H1 (cell line): ENCODE measurements at regions not wholly inside any gene's neighbourhood (a gene's known extent, or its start where the extent isn't known, plus 50 kb on each side); places are given as distances from the start of the nearest gene placed in this dataset.
A peak's percentile ranks its signal among the peaks of the same experiment; 100 is the strongest.

Experiments used
- CTCF ChIA-PET: fragments of 300-600 bp; sonication (Branson Sonifier 250); formaldehyde crosslinking; loops from one replicate; lab custom pipeline; 2021; ENCODE audit not compliant: partially characterized antibody; lab: Charles Lee
- POLR2A ChIA-PET: fragments of 300-600 bp; sonication (Branson Sonifier 250); formaldehyde crosslinking; loops from one replicate; lab custom pipeline; 2021; ENCODE audit warnings: inconsistent platforms; ENCODE audit not compliant: partially characterized antibody; lab: Charles Lee
- DNase-seq, 2 experiments: peaks; one replicate each; pipeline versions ENCODE4 v3.0.0 to v3.0.0-alpha.2; 2010 to 2022; ENCODE audit warnings: low spot score in 2 of 2, low read depth in 1 of 2, mixed read lengths in 1 of 2
- FAIRE-seq: peaks from 2 replicates; lab custom pipeline; 2011; peaks lifted over from hg19 to GRCh38; lab: Jason Lieb, UNC
- H2AFZ ChIP-seq: 2 replicates; pipeline ENCODE4 v1.8.1; 2012; ENCODE audit warnings: low read length, inconsistent platforms
- H2AK5ac ChIP-seq: 2 replicates; pipeline ENCODE4 v1.6.1; 2013; ENCODE audit warnings: low read depth, low read length
- H2BK120ac ChIP-seq: replicated peaks from 2 replicates; pipeline ENCODE3; 2013; ENCODE audit warnings: low read depth, low read length, inconsistent platforms
- H2BK12ac ChIP-seq: 2 replicates; pipeline ENCODE4 v1.6.1; 2013; ENCODE audit warnings: low read depth, low read length
- H2BK15ac ChIP-seq: 2 replicates; pipeline ENCODE4 v1.6.1; 2013; ENCODE audit warnings: low read length
- H2BK20ac ChIP-seq: 2 replicates; pipeline ENCODE4 v1.6.1; 2013; ENCODE audit warnings: low read length
- H2BK5ac ChIP-seq: 2 replicates; pipeline ENCODE4 v1.6.1; 2013; ENCODE audit warnings: low read depth, low read length
- H3K14ac ChIP-seq: 2 replicates; pipeline ENCODE4 v1.6.1; 2013; ENCODE audit warnings: inconsistent platforms; ENCODE audit not compliant: insufficient read length
- H3K18ac ChIP-seq: 2 replicates; pipeline ENCODE4 v1.6.1; 2013; ENCODE audit warnings: low read length; ENCODE audit errors: extremely low read depth
- H3K23ac ChIP-seq: 2 replicates; pipeline ENCODE4 v1.6.1; 2013; ENCODE audit warnings: inconsistent platforms; ENCODE audit not compliant: insufficient read length
- H3K23me2 ChIP-seq: 2 replicates; pipeline ENCODE4 v1.6.1; 2013; ENCODE audit warnings: low read depth, low read length
- H3K27ac ChIP-seq: 2 replicates; pipeline ENCODE4 v1.6.1; 2011; ENCODE audit warnings: low read depth, low read length, inconsistent platforms
- H3K27me3 ChIP-seq, 4 experiments: replicated peaks in 1 of 4; 1 replicate in 1 of 4; 2 replicates in 3 of 4; pipeline versions ENCODE4 v1.6.1 to v1.8.1; 2011 to 2013; ENCODE audit warnings: low read length in 3 of 4, mild to moderate bottlenecking in 3 of 4, inconsistent platforms in 2 of 4, mixed read lengths in 2 of 4, moderate library complexity in 1 of 4; ENCODE audit not compliant: control insufficient read depth in 3 of 4, insufficient read depth in 3 of 4; ENCODE audit errors: extremely low read depth in 1 of 4
- H3K36me3 ChIP-seq, 4 experiments: 2 replicates each; pipeline versions ENCODE4 v1.6.1 to v1.8.1; 2011 to 2013; ENCODE audit warnings: mild to moderate bottlenecking in 4 of 4, low read length in 3 of 4, moderate library complexity in 2 of 4, control low read depth in 1 of 4, inconsistent platforms in 1 of 4; ENCODE audit not compliant: insufficient read depth in 4 of 4, control insufficient read depth in 2 of 4
- H3K4ac ChIP-seq: replicated peaks from 2 replicates; pipeline ENCODE3; 2013; ENCODE audit warnings: low read length, low read depth, mixed read lengths, inconsistent platforms; ENCODE audit not compliant: insufficient read length
- H3K4me1 ChIP-seq, 4 experiments: replicated peaks in 1 of 4; 1 replicate in 1 of 4; 2 replicates in 3 of 4; pipeline versions ENCODE4 v1.6.1 to v1.8.1; 2011 to 2013; ENCODE audit warnings: low read length in 3 of 4, inconsistent platforms in 2 of 4, mixed read lengths in 1 of 4; ENCODE audit not compliant: insufficient read depth in 4 of 4, control insufficient read depth in 3 of 4
- H3K4me2 ChIP-seq, 2 experiments: 2 replicates each; pipeline versions ENCODE4 v1.6.1 to v1.8.1; 2011 to 2013; ENCODE audit warnings: low read depth in 2 of 2, low read length in 2 of 2, control low read depth in 1 of 2, inconsistent platforms in 1 of 2, mild to moderate bottlenecking in 1 of 2; ENCODE audit not compliant: insufficient read depth in 1 of 2
- H3K4me3 ChIP-seq, 4 experiments: fragments of 200-600, 300-600 bp in 1 of 4; sonication (generic), shearing (Covaris generic), sonication (Bioruptor Twin) in 1 of 4; 2 replicates each; pipeline versions ENCODE4 v1.5.1 to v1.8.1; 2011 to 2016; ENCODE audit warnings: low read length in 4 of 4, low read depth in 3 of 4, control low read depth in 2 of 4, inconsistent platforms in 2 of 4, mild to moderate bottlenecking in 2 of 4, mixed read lengths in 1 of 4, moderate library complexity in 1 of 4; ENCODE audit not compliant: insufficient read depth in 2 of 4; ENCODE audit errors: extremely low read depth in 1 of 4
- H3K56ac ChIP-seq: replicated peaks from 2 replicates; pipeline ENCODE3; 2013; ENCODE audit warnings: low read depth, mild to moderate bottlenecking, mixed read lengths, low read length, inconsistent platforms; ENCODE audit not compliant: insufficient read length
- H3K79me1 ChIP-seq: 2 replicates; pipeline ENCODE4 v1.6.1; 2013; ENCODE audit warnings: low read depth, low read length, control low read depth
- H3K79me2 ChIP-seq, 2 experiments: 2 replicates each; pipeline versions ENCODE4 v1.6.1 to v1.8.1; 2012 to 2013; ENCODE audit warnings: low read length in 2 of 2, mild to moderate bottlenecking in 2 of 2, inconsistent platforms in 1 of 2; ENCODE audit not compliant: insufficient read depth in 2 of 2, control insufficient read depth in 1 of 2
- H3K9ac ChIP-seq, 4 experiments: replicated peaks in 1 of 4; 1 replicate in 1 of 4; 2 replicates in 3 of 4; pipeline versions ENCODE4 v1.6.1 to v1.8.1; 2011 to 2013; ENCODE audit warnings: low read depth in 3 of 4, low read length in 3 of 4, control low read depth in 2 of 4, mild to moderate bottlenecking in 2 of 4, moderate library complexity in 2 of 4, inconsistent platforms in 1 of 4; ENCODE audit errors: extremely low read depth in 1 of 4
- H3K9me3 ChIP-seq, 2 experiments: 2 replicates each; pipeline versions ENCODE4 v1.6.1 to v1.8.1; 2012 to 2013; ENCODE audit warnings: mild to moderate bottlenecking in 2 of 2, moderate library complexity in 2 of 2, control low read depth in 1 of 2, inconsistent platforms in 1 of 2, low read depth in 1 of 2, low read length in 1 of 2, mixed read lengths in 1 of 2; ENCODE audit not compliant: insufficient read depth in 2 of 2
- H4K20me1 ChIP-seq, 2 experiments: replicated peaks in 1 of 2; 2 replicates each; pipeline versions ENCODE3 to v1.8.1; 2011 to 2013; ENCODE audit warnings: inconsistent platforms in 2 of 2, low read length in 2 of 2, mild to moderate bottlenecking in 1 of 2; ENCODE audit not compliant: insufficient read depth in 2 of 2, control insufficient read depth in 1 of 2
- H4K5ac ChIP-seq: 2 replicates; pipeline ENCODE4 v1.6.1; 2013; ENCODE audit warnings: low read length, low read depth, mixed read lengths, inconsistent platforms; ENCODE audit not compliant: insufficient read length
- H4K8ac ChIP-seq: 2 replicates; pipeline ENCODE4 v1.8.0; 2013; ENCODE audit warnings: mild to moderate bottlenecking, moderate library complexity, low read length, inconsistent platforms; ENCODE audit not compliant: insufficient read depth; ENCODE audit errors: extremely low read depth
- H4K91ac ChIP-seq: replicated peaks from 2 replicates; pipeline ENCODE3; 2013; ENCODE audit warnings: low read length, mixed read lengths, inconsistent platforms; ENCODE audit not compliant: insufficient read length
- BACH1 ChIP-seq: IDR thresholded peaks from 2 replicates; pipeline ENCODE4 v1.6.1; 2012; ENCODE audit warnings: low read length, improper control_type of control experiment
- CEBPB ChIP-seq: IDR thresholded peaks from 2 replicates; pipeline ENCODE4 v1.6.1; 2012; ENCODE audit warnings: low read depth, low read length
- CHD1 ChIP-seq: IDR thresholded peaks from 2 replicates; pipeline ENCODE4 v1.6.1; 2012; ENCODE audit warnings: low read depth, low read length, improper control_type of control experiment
- JUND ChIP-seq: IDR thresholded peaks from 2 replicates; pipeline ENCODE4 v1.6.1; 2011; ENCODE audit warnings: mild to moderate bottlenecking, improper control_type of control experiment, low read length
- MAFK ChIP-seq: IDR thresholded peaks from 2 replicates; pipeline ENCODE4 v1.6.1; 2012; ENCODE audit warnings: low read depth, mild to moderate bottlenecking, improper control_type of control experiment, low read length
- POLR2A ChIP-seq, 2 experiments: IDR thresholded peaks; 1 replicate in 1 of 2; 2 replicates in 1 of 2; pipeline ENCODE4 v1.6.1; 2011; ENCODE audit warnings: low read depth in 2 of 2, low read length in 2 of 2, mild to moderate bottlenecking in 2 of 2; ENCODE audit errors: control extremely low read depth in 1 of 2
- RAD21 ChIP-seq, 2 experiments: IDR thresholded peaks in 1 of 2; conservative IDR thresholded peaks in 1 of 2; 2 replicates each; pipeline ENCODE4 v1.6.1; 2011; ENCODE audit warnings: low read depth in 2 of 2, low read length in 2 of 2, improper control_type of control experiment in 1 of 2, inconsistent platforms in 1 of 2, mild to moderate bottlenecking in 1 of 2, moderate library complexity in 1 of 2
- RNF2 ChIP-seq: fragments of 200-900, 300-1000 bp; sonication (generic); IDR thresholded peaks from 2 replicates; pipeline ENCODE4 v1.7.1; 2016; ENCODE audit warnings: borderline replicate concordance, low read depth, mild to moderate bottlenecking, antibody characterized with exemption, low read length; ENCODE audit not compliant: poor library complexity, severe bottlenecking; ENCODE audit errors: missing control alignments
- SP1 ChIP-seq: IDR thresholded peaks from 2 replicates; pipeline ENCODE4 v1.6.1; 2011; ENCODE audit warnings: low read depth, low read length
- TEAD4 ChIP-seq: IDR thresholded peaks from 2 replicates; pipeline ENCODE4 v1.6.1; 2012; ENCODE audit warnings: low read depth, low read length, inconsistent platforms, mixed read lengths
- YY1 ChIP-seq: IDR thresholded peaks from 2 replicates; pipeline ENCODE4 v1.6.1; 2011; ENCODE audit warnings: low read depth, mild to moderate bottlenecking, low read length
- WGBS, 2 experiments: shearing (Covaris generic) in 1 of 2; methylation state at CpG; one replicate each; pipeline versions ENCODE4 v1.1.6 to v1.1.7; 2013 to 2015; ENCODE audit warnings: low lambda C conversion rate in 2 of 2, mixed read lengths in 2 of 2, inconsistent platforms in 1 of 2, low coverage in 1 of 2, missing lambda C conversion rate in 1 of 2; ENCODE audit not compliant: insufficient replicate concordance in 2 of 2, insufficient coverage in 1 of 2, insufficient read length in 1 of 2; ENCODE audit errors: extremely low coverage in 1 of 2, missing lambda C conversion rate in 1 of 2; 5-methylcytosine and 5-hydroxymethylcytosine counted together
- TF ChIP-seq, protein P1 (sequence below), 3 experiments: IDR thresholded peaks; 1 replicate in 2 of 3; 2 replicates in 1 of 3; pipeline versions ENCODE4 v1.5.1 to v1.6.1; 2011; ENCODE audit warnings: low read length in 3 of 3, mild to moderate bottlenecking in 3 of 3, inconsistent platforms in 2 of 3, low read depth in 1 of 3, moderate library complexity in 1 of 3; ENCODE audit not compliant: insufficient read depth in 1 of 3; ENCODE audit errors: control extremely low read depth in 1 of 3

DNA sequence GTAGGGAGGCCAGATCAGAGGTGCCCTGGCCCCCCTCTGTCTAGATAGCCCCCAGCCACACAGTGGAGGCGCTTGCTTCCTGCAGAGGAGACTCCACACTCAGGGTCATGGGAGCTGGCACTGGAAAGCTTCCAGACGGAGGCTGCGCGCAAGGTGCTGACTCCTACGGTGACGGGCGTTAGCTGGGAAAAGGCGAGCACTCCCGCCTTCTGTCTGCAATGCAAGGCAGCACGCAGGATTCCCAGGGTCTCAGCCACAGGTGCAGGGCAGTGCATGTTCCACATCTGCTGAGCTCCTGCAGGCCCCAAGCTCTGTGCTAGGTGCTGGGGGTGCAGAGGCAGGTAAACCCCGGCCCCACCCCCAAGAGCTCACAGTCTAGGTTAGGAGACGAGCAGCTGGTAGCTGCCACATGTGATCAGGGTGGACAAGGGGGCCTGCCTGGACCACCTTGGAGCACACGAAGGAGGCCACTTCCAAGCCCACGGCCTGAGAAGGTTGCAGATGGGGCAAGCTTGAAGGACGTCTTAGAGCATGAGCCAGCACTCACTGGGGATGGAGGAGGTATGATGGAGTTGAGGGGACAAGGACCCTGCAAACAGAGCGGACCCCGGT, 310.9 kb upstream of the DIO3 start:
- H4K5ac ChIP-seq: no peak overlapping the region
- no peak overlapping the region for H2BK120ac ChIP-seq
- no peak overlapping the region for H2BK20ac ChIP-seq
- no peak overlapping the region for H2BK5ac ChIP-seq
- no peak overlapping the region for H2AFZ ChIP-seq
- H3K4ac ChIP-seq: no peak overlapping the region
- H3K23ac ChIP-seq: no peak overlapping the region
- no peak overlapping the region for H3K4me3 ChIP-seq
- H3K56ac ChIP-seq: no peak overlapping the region
- H3K4me1 ChIP-seq: no peaks in the 10 kb centered on the region
- H3K79me1 ChIP-seq: no peaks in the 10 kb centered on the region
- no peak overlapping the region for H2AK5ac ChIP-seq
- no peak overlapping the region for H2BK15ac ChIP-seq
- no peaks in the 10 kb centered on the region for H3K79me2 ChIP-seq
- peaks cover 8% of the 10 kb centered on the region; the same call in 1 of the 2 replicates for H3K23me2 ChIP-seq
- no peak overlapping the region for H2BK12ac ChIP-seq
- H4K91ac ChIP-seq: no peak overlapping the region
- no peak overlapping the region for H3K14ac ChIP-seq
- H3K9me3 ChIP-seq: no peaks in the 10 kb centered on the region; a peak in 1 of 4 replicates
- CTCF ChIA-PET: interaction anchor here (1.0 to 1.4 kb wide), 3 partner anchors 9 to 15 kb away, joined by 3 to 4 read pairs (median 3); no protein-coding TSS in a partner anchor
- WGBS, 2 experiments: 94% methylated on average over 17 of the region's 17 CpGs; no CpG with 5 or more reads in 1 of the 2 experiments
- H3K27ac ChIP-seq: no peak overlapping the region
- no peak overlapping the region for H3K18ac ChIP-seq
- H4K8ac ChIP-seq: no peak overlapping the region
- no peak overlapping the region for H3K4me2 ChIP-seq
- no peaks in the 10 kb centered on the region for H3K36me3 ChIP-seq
- DNase-seq (peak in 1 of 2 experiments; percentile 26), FAIRE-seq (no peak)
- POLR2A ChIA-PET: no interaction called here
- H3K27me3 ChIP-seq: no peaks in the 10 kb centered on the region
- H3K9ac ChIP-seq: no peak overlapping the region
- no peaks in the 10 kb centered on the region for H4K20me1 ChIP-seq
- TF ChIP-seq, protein P1, sequence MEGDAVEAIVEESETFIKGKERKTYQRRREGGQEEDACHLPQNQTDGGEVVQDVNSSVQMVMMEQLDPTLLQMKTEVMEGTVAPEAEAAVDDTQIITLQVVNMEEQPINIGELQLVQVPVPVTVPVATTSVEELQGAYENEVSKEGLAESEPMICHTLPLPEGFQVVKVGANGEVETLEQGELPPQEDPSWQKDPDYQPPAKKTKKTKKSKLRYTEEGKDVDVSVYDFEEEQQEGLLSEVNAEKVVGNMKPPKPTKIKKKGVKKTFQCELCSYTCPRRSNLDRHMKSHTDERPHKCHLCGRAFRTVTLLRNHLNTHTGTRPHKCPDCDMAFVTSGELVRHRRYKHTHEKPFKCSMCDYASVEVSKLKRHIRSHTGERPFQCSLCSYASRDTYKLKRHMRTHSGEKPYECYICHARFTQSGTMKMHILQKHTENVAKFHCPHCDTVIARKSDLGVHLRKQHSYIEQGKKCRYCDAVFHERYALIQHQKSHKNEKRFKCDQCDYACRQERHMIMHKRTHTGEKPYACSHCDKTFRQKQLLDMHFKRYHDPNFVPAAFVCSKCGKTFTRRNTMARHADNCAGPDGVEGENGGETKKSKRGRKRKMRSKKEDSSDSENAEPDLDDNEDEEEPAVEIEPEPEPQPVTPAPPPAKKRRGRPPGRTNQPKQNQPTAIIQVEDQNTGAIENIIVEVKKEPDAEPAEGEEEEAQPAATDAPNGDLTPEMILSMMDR (IDR thresholded peaks at IDR 0.05; ENCODE audit: control extremely low read depth in 1 of 3, insufficient read depth in 1 of 3, low read depth in 1 of 3, low read length in 3 of 3): no peak
- TF ChIP-seq TEAD4 (no peak), JUND (no peak), RAD21 (IDR thresholded peaks at IDR 0.05 in 1 of 2, conservative IDR thresholded peaks at IDR 0.05 in 1 of 2; ENCODE audit: low read depth in 2 of 2, low read length in 2 of 2) (no peak), YY1 (no peak), RNF2 (no peak), MAFK (no peak), SP1 (no peak), POLR2A (IDR thresholded peaks at IDR 0.05; ENCODE audit: control extremely low read depth in 1 of 2, low read depth in 2 of 2, low read length in 2 of 2) (no peak), BACH1 (no peak), CEBPB (no peak), CHD1 (no peak)
